ENCODE measurements at regions not wholly inside any gene's neighbourhood (a gene's known extent, or its start where the extent isn't known, plus 50 kb on each side); places are given as distances from the start of the nearest gene placed in this dataset.
"Not testable (repeated sequence)": the region's sequence is repeated elsewhere in the genome, so short reads cannot be mapped to it uniquely, and the experiment has no call there.

- TF ChIP-seq, protein P1, sequence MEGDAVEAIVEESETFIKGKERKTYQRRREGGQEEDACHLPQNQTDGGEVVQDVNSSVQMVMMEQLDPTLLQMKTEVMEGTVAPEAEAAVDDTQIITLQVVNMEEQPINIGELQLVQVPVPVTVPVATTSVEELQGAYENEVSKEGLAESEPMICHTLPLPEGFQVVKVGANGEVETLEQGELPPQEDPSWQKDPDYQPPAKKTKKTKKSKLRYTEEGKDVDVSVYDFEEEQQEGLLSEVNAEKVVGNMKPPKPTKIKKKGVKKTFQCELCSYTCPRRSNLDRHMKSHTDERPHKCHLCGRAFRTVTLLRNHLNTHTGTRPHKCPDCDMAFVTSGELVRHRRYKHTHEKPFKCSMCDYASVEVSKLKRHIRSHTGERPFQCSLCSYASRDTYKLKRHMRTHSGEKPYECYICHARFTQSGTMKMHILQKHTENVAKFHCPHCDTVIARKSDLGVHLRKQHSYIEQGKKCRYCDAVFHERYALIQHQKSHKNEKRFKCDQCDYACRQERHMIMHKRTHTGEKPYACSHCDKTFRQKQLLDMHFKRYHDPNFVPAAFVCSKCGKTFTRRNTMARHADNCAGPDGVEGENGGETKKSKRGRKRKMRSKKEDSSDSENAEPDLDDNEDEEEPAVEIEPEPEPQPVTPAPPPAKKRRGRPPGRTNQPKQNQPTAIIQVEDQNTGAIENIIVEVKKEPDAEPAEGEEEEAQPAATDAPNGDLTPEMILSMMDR (IDR thresholded peaks at IDR 0.05; ENCODE audit: low read depth, low read length), result no peak; the same call in 1 of the 2 replicates
- TF ChIP-seq EZH2phosphoT487 (IDR thresholded peaks at IDR 0.05; ENCODE audit: low read depth), result no peak
These were observed 147.7 kb downstream of the CHD1L start for GRCh38 chr1:147390185-147390542.

GRCh38 chr1:147391114-147391513 is 148.6 kb downstream of the CHD1L start:
- no peak overlapping the region for H3K9ac ChIP-seq (ENCODE audit: low read length)
- no peak for TF ChIP-seq EZH2phosphoT487 (IDR thresholded peaks at IDR 0.05; ENCODE audit: low read depth)
- TF ChIP-seq, protein P1 (IDR thresholded peaks at IDR 0.05; ENCODE audit: low read depth, low read length), result no peak

More at GRCh38 chr1:147390185-147390542, 147.7 kb downstream of the CHD1L start:
- no peak overlapping the region for H3K4me3 ChIP-seq (ENCODE audit: low read length)
- no peak overlapping the region for H3K9ac ChIP-seq (ENCODE audit: low read length)
- no peak overlapping the region for H3K27ac ChIP-seq (ENCODE audit: low read length)
- H3K9me3 ChIP-seq (ENCODE audit: insufficient read depth, low read length), result no peaks in the 10 kb centered on the region
- H2AFZ ChIP-seq (ENCODE audit: low read depth, low read length), result no peak overlapping the region
- H3K27me3 ChIP-seq (ENCODE audit: low read depth, low read length), result peaks cover 4% of the 10 kb centered on the region; the same call in 1 of the 2 replicates
- H3K4me2 ChIP-seq (ENCODE audit: low read length), result no peak overlapping the region
- H3K36me3 ChIP-seq (replicated peaks; ENCODE audit: low read depth, low read length), result no peaks in the 10 kb centered on the region
- H3K79me2 ChIP-seq (ENCODE audit: low read length), result no peaks in the 10 kb centered on the region
- no peaks in the 10 kb centered on the region for H3K4me1 ChIP-seq (ENCODE audit: low read length)
- no peaks in the 10 kb centered on the region for H4K20me1 ChIP-seq (ENCODE audit: insufficient read depth, low read length)

GRCh38 chr1:147402326-147403045 is 138.8 kb upstream of the BCL9 start:
- H3K4me1 ChIP-seq (ENCODE audit: low read length); H3K4me3 ChIP-seq (ENCODE audit: low read length); H3K27ac ChIP-seq (ENCODE audit: low read length); H3K9ac ChIP-seq (ENCODE audit: low read length); H2AFZ ChIP-seq (ENCODE audit: low read depth, low read length); H4K20me1 ChIP-seq (ENCODE audit: insufficient read depth, low read length); H3K27me3 ChIP-seq (ENCODE audit: low read depth, low read length); H3K36me3 ChIP-seq (replicated peaks; ENCODE audit: low read depth, low read length); H3K4me2 ChIP-seq (ENCODE audit: low read length); H3K79me2 ChIP-seq (ENCODE audit: low read length); H3K9me3 ChIP-seq (ENCODE audit: insufficient read depth, low read length): not testable (repeated sequence)

More at GRCh38 chr1:147391114-147391513, 148.6 kb downstream of the CHD1L start:
- no peak overlapping the region for H3K27ac ChIP-seq (ENCODE audit: low read length)
- H3K79me2 ChIP-seq (ENCODE audit: low read length), result no peaks in the 10 kb centered on the region
- no peaks in the 10 kb centered on the region for H3K4me1 ChIP-seq (ENCODE audit: low read length)
- no peaks in the 10 kb centered on the region for H4K20me1 ChIP-seq (ENCODE audit: insufficient read depth, low read length)
- H3K36me3 ChIP-seq (replicated peaks; ENCODE audit: low read depth, low read length), result no peaks in the 10 kb centered on the region
- no peaks in the 10 kb centered on the region for H3K9me3 ChIP-seq (ENCODE audit: insufficient read depth, low read length)
- no peak overlapping the region for H2AFZ ChIP-seq (ENCODE audit: low read depth, low read length)
- H3K4me2 ChIP-seq (ENCODE audit: low read length), result no peak overlapping the region
- peaks cover 4% of the 10 kb centered on the region; the same call in 1 of the 2 replicates for H3K27me3 ChIP-seq (ENCODE audit: low read depth, low read length)
- no peak overlapping the region for H3K4me3 ChIP-seq (ENCODE audit: low read length)

DNA sequence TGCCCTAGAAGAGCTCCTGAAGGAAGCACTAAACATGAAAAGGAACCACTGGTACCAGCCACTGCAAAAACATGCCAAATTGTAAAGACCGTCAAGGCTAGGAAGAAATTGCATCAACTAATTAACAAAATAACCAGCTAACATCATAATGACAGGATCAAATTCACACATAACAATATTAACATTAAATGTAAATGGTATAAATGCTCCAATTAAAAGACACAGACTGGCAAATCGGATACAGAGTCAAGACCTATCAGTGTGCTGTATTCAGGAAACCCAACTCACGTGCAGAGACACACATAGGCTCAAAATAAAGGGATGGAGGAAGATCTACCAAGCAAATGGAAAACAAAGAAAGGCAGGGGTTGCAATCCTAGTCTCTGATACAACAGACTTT is 137.0 kb upstream of the BCL9 start:
- H3K27ac ChIP-seq (ENCODE audit: low read length); H3K4me1 ChIP-seq (ENCODE audit: low read length); H3K4me3 ChIP-seq (ENCODE audit: low read length): not testable (repeated sequence)

GRCh38 chr1:147409886-147410285 is 131.4 kb upstream of the BCL9 start:
- Histone ChIP-seq H3K4me3 (ENCODE audit: low read length) (no peak overlapping the region), H3K27me3 (ENCODE audit: low read depth, low read length) (peaks cover 11% of the 10 kb centered on the region), H4K20me1 (ENCODE audit: insufficient read depth, low read length) (no peaks in the 10 kb centered on the region), H3K4me2 (ENCODE audit: low read length) (no peak overlapping the region), H3K79me2 (ENCODE audit: low read length) (no peaks in the 10 kb centered on the region), H3K9me3 (ENCODE audit: insufficient read depth, low read length) (peaks cover 8% of the 10 kb centered on the region; the same call in 1 of the 2 replicates), H3K4me1 (ENCODE audit: low read length) (no peaks in the 10 kb centered on the region), H3K9ac (ENCODE audit: low read length) (no peak overlapping the region), H3K27ac (ENCODE audit: low read length) (no peak overlapping the region), H3K36me3 (replicated peaks; ENCODE audit: low read depth, low read length) (no peaks in the 10 kb centered on the region), H2AFZ (ENCODE audit: low read depth, low read length) (no peak overlapping the region)
- no peak for TF ChIP-seq EZH2phosphoT487 (IDR thresholded peaks at IDR 0.05; ENCODE audit: low read depth)
- TF ChIP-seq, protein P1 (IDR thresholded peaks at IDR 0.05; ENCODE audit: low read depth, low read length), result no peak

More for the DNA sequence above, 137.0 kb upstream of the BCL9 start:
- H2AFZ ChIP-seq (ENCODE audit: low read depth, low read length); H3K9me3 ChIP-seq (ENCODE audit: insufficient read depth, low read length); H3K36me3 ChIP-seq (replicated peaks; ENCODE audit: low read depth, low read length); H3K79me2 ChIP-seq (ENCODE audit: low read length); H3K4me2 ChIP-seq (ENCODE audit: low read length); H3K9ac ChIP-seq (ENCODE audit: low read length); H3K27me3 ChIP-seq (ENCODE audit: low read depth, low read length); H4K20me1 ChIP-seq (ENCODE audit: insufficient read depth, low read length): not testable (repeated sequence)
